ENCODE measurements at regions not wholly inside any gene's neighbourhood (a gene's known extent, or its start where the extent isn't known, plus 50 kb on each side); places are given as distances from the start of the nearest gene placed in this dataset.

DNA sequence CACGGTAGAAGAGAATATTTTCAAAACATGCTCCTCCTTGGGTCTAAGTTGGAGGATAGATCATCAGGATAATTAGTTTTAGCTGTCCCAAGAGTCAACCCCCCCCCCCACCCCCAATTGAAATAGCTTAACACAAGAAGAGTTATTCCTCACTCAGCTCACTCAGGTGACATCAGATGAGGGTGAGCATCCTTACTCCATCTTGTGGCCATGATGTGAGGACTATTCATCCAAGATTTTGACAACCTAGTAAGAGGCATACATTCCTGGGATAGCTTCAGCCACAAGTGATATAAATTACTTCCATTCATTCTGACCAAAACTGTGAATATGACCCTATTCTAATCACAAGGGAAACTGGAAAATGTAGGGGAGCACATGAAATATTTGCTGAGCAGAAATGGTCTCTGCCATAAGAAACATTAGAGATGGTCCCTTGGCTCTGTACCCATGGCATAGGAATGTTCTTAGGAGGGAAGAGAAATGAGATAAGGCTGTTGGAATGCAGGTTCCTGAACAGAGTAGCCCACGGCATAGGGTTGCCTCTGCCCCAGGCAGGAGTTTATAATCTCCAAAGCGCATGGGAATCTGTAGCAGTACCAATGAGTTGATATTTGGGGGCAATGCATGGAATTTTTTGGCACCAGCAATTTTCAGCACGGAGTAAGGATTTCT is 257.2 kb downstream of the CYRIA start:
- DNase-seq = no peak

DNA sequence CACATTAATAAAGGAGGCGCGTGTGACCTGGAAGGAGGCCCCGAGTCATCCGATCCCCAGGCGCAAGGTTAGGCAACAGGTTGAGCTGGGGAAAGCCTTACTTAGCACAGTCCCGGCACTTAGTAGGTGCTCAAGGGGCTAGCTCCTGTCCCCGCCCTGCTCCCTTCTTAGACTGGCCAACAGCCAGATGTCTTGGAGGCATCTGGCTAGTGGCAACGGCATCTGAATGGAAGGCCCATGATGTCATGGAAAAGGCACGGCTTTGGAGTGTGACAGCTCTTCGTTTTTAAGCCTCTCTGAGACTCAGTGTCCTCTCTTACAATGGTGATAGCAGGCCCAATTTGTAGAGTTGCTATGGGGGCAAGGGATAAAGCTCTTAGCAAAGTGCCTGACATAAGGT is 258.3 kb downstream of the CYRIA start:
- no peak for DNase-seq

DNA sequence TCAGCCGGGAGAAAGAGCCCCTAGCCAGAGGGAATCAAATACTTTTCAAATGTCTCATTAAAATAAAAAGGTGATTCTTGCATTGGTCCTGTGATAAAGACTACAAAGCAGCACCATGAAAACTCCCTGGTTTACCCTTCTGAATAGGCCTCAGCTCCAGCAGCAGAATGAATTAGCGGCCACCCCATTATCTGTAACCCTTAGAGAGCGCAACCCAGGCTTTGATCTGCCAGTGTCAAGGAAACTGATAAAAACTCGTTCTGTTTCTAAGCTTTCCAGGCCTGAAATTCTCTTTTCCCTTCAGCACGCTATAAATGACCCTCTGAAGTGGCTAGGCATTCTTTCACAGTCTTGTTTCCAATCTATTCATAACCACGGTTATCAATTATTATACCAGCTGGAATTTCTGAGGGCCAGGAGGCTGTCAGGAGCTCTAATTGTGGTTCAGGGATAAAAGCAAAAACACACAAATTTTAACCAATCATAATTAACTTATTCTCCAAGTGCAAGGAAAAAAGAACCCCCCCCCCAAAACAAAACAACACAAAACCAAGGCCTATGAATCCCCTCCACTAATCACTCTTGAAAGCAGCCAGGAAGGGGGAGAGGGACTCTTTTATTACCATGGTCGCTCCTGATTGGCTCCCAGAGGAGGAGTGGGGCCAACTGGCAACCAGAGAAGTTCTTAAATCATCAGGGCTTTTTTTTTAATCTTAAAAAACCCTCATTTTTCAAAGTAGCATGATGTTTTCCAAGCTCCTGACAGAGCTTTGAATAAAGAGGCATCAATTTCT is 258.9 kb downstream of the CYRIA start:
- DNase-seq = no peak

- no peak for DNase-seq
Measured at GRCh38 chr2:16405551-16405950, 260.1 kb downstream of the CYRIA start.

DNA sequence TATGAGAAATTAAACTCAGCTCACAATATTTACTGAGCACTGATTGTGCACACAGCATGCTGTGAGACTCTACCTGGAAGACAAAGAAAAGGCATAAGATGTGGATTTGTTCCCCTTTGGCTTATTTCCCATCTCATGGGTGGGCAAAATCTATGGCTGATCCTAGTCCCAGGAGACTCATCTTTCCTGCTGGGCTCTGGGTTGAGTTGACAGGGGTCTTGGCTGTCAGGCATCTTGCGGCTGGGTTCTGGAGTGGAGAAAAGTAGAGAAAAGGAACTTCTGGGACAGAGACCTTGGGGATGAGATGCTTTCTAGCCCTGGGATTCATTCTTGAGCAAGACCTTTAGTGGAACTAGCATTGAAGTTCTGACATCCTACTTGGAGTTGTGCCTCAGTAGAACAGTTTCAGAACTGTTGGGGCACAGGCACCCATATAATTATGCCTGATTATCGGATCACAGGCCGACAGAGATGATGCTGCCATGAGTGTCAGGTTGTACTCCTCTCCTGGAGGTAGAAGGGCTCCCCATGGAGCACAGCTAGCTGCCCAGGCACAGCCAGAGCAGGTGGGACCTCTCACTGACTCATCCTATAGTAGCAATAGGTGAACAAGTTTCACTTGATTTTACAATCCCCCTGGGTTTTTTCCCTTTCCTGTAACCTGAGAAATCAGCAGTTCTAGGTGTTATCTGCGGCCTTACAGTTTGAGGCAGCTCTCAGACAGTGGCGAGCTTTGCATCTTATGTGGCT is 260.9 kb downstream of the CYRIA start:
- no peak for DNase-seq

DNA sequence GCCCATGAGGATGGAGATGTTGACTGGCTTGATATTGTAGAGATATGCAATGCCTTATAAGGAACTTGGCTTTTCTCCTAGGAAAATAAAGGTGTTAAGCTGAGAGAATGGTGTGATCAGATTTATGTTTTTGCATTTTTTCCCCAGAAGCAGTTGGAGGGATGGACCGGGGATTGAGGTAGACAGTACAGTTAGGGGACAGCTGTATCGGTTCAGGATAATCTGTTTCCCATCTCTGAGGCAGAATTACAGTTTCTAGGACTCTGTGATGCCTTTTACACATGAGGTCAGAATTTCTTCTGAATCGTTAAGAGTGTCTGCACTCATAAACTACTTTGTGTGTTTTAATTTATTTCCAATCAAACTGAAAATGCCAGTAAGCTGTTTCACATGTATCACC is 261.5 kb downstream of the CYRIA start:
- DNase-seq = no peak

GRCh38 chr2:16402891-16403290 is 262.7 kb downstream of the CYRIA start:
- no peak for DNase-seq

- DNase-seq = no peak
Measured at GRCh38 chr2:16401761-16402300, 263.8 kb downstream of the CYRIA start.

DNA sequence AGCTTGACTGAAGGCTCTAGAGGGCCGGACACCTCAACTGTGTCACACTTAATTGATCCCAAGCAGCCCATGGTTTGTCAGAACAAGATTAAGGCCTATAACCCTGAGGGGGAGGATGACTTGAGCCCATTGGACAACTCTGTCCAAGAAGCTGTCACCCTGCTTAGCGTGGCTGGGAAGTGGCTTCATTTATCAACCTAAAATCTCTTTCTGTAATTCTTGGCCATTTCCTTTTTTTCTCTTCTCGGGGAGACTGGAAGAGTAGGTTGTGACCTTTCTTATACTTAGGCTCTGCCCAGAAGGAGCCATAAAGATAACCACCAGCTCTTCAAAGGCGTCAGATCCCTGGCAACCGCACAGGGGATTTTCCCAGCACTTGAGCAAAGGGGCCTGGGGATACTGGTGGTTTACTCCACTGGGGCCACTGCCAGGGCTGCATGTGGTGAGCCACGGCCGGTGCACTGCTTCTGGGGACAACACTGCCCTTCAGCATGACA is 265.5 kb downstream of the CYRIA start:
- no peak for DNase-seq

DNA sequence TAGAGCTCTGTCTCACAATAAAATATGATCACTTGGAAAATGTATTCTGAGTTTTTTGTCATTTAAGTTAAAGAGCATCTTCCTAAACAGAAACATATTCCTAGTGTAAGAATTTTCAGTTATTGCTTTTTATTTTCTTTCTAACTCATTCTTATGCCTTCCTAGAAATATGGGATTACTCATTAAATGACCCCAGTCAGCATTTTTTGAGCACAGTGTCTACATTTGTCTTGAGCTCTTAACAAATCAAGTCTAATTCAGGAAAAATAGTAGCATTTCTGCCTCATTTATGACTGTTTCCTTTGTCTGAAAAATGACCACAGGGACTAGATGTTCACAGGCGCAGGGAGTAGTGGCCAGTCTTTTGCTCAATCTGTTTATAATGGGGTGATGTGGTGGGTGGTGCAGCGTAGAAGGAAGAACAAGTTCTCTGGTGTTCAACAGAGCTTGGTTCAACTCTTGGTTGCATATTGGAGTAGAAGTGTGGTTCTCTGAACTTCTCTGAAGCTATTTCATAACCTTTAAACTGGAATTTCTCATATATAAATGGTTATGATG is 267.1 kb downstream of the CYRIA start:
- no peak for DNase-seq

DNA sequence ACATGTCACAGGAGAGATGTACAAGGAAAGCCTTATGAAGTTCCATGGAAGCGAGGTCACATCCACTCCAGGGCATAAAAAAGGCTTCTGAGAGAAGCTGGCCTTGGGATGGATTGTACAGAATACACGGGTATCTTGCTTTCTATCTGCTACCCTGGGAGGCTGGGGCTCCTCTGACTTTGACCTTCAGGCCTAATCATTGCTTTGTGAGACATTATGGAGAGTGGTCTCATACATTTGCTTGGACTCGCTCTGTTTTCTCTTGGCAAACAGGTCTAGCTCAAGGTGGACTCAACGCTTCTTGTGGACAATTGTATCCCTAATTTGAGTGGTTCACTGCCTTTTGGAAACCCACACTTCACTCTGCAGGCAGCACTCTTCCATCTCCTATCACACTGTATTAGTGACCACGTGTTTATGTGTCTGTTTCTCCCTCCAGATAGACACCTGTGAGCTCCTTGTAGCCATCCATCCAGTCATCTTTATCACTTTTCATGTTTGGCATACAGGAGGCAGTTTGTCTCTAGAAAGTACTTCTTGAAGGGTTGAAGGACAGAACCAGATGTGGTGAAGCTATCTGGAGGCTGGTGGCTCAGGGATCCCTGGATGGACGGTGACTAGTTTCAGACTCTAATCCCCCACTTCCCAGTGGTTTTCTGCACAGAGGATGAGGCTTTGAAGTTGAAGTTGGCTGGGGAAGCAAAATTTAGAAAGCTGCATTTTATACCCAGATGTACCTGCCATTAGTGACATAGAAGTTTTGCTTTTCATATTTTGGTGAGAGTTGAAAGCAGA is 267.8 kb downstream of the CYRIA start:
- DNase-seq = no peak

GRCh38 chr2:16396986-16397385 is 268.6 kb downstream of the CYRIA start:
- no peak for DNase-seq

GRCh38 chr2:16396171-16396570 is 269.5 kb downstream of the CYRIA start:
- DNase-seq = no peak

- no peak for DNase-seq
Measured at GRCh38 chr2:16395601-16396000, 270.0 kb downstream of the CYRIA start.

- DNase-seq = no peak
Measured at GRCh38 chr2:16394986-16395550, 270.6 kb downstream of the CYRIA start.

- no peak for DNase-seq
Measured at GRCh38 chr2:16394072-16394985, 271.3 kb downstream of the CYRIA start.

DNA sequence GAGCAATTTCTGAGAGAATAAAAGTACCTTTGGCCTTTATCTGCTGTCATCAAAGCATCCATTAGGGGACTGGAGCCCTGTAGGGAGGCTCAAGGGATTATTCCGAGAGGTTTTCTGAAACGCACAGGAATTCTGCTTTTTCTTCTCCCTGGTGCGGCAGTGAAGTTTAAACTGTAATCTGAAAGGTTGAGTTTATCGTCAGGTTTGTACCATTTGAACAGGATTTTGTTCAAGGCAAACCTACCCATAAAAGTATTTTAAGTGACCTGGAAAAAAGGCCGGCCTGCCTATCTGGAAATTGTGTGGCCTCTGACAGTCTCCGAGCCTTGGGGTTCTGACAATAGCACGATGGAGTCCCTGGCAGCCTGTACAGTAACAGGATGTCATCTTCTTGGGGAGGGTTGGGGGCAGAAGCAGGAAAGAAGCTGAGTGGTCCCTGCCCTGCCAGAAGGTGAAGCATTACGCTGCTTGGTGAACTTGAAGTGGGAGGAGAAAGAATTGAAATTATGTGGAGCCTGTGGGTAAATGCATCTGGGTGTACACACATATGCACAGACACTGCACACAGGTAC is 272.0 kb downstream of the CYRIA start:
- DNase-seq = no peak

DNA sequence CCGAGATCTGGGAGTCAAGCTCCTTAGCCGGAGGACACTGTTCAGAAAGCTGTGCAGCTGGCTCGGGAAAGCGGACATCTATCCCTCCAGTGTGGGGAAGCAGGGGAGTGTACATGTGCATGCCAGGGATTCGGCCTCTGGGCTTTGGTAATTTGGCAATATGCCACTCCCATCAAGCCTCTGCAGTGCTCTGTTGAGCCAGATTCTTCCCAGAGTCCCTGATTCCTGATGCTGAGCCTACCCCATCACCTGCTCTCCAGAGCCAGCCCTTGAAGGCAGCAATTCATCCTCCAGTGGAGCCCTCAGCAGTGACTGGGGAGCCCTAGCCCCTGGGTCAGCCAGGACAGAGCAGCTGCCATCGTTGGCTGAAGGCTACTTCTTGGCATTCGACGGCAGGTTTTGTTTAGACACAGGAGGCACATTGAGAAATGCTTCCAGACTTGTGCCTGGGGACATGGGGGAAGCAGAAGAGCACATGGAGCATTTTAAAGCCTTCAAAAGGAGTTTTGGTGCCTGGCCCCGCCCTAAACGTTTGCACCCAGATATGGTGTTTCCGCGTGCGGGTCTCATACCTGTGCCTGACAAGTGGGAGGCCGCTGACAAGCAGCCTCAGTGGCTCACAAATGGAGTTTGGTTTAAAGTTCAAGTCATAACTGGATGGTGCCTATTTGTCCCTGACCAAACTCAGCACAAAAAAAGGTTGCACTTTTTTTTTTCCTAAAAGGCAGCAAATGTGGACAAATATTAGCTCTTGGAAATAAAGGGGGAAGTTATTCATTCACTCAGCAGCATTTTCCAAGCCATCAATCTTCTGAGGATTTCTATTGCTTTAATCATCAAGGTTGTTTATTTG is 272.8 kb downstream of the CYRIA start:
- DNase-seq = no peak

DNA sequence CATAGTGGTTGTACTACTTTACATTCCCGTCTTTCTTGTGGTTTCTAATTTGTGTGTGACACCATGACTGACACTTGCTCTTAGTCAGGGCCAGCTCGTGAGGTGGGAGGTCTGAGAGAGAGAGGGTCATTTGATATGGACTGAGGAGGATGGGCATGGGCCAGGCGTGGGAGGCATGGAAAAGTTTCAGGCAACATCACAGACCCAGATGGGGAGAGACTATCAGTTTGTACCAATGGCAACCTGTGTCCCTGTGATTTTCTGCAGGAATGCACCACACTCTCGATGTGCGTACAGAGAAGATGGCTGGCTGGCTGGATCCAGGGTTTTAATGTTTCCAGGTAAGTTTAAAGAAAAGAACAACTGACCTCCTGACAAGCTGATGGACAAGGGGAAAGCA is 273.6 kb downstream of the CYRIA start:
- no peak for DNase-seq

All from GOT3 (cell line).